ENCODE measurements at regions not wholly inside any gene's neighbourhood (a gene's known extent, or its start where the extent isn't known, plus 50 kb on each side); places are given as distances from the start of the nearest gene placed in this dataset.
A peak's percentile ranks its signal among the peaks of the same experiment; 100 is the strongest.

GRCh38 chr2:423479-423878 lies 135.6 kb upstream of the ALKAL2 start:
- DNase-seq = no peak

GRCh38 chr2:422676-423435 lies 135.0 kb upstream of the ALKAL2 start:
- DNase-seq = no peak

GRCh38 chr2:421406-421805 lies 133.5 kb upstream of the ALKAL2 start:
- DNase-seq = no peak

GRCh38 chr2:419687-420317 lies 131.9 kb upstream of the ALKAL2 start:
- no peak for DNase-seq

GRCh38 chr2:417662-418061 lies 129.8 kb upstream of the ALKAL2 start:
- DNase-seq = no peak

GRCh38 chr2:417006-417405 lies 129.1 kb upstream of the ALKAL2 start:
- no peak for DNase-seq

GRCh38 chr2:415986-416610 lies 128.2 kb upstream of the ALKAL2 start:
- DNase-seq = no peak

- DNase-seq = no peak
These were observed 121.6 kb upstream of the ALKAL2 start for GRCh38 chr2:409523-409922.

GRCh38 chr2:407630-408029 lies 119.7 kb upstream of the ALKAL2 start:
- no peak for DNase-seq

GRCh38 chr2:406876-407275 lies 119.0 kb upstream of the ALKAL2 start:
- DNase-seq = no peak

GRCh38 chr2:406231-406630 lies 118.3 kb upstream of the ALKAL2 start:
- no peak for DNase-seq

- no peak for DNase-seq
These were observed 116.7 kb upstream of the ALKAL2 start for GRCh38 chr2:404581-404980.

- no peak for DNase-seq
These were observed 115.8 kb upstream of the ALKAL2 start for GRCh38 chr2:403682-404081.

GRCh38 chr2:402721-403120 lies 114.8 kb upstream of the ALKAL2 start:
- no peak for DNase-seq

- no peak for DNase-seq
These were observed 114.3 kb upstream of the ALKAL2 start for GRCh38 chr2:402206-402605.

- DNase-seq = no peak
These were observed 113.3 kb upstream of the ALKAL2 start for GRCh38 chr2:401019-401679.

GRCh38 chr2:397926-398325 lies 110.0 kb upstream of the ALKAL2 start:
- no peak for DNase-seq

- DNase-seq = no peak
These were observed 109.6 kb upstream of the ALKAL2 start for GRCh38 chr2:397521-397920.

GRCh38 chr2:396903-397302 lies 109.0 kb upstream of the ALKAL2 start:
- no peak for DNase-seq

GRCh38 chr2:395886-396285 lies 108.0 kb upstream of the ALKAL2 start:
- no peak for DNase-seq

GRCh38 chr2:393711-394696 lies 106.1 kb upstream of the ALKAL2 start:
- peak; percentile 13 for DNase-seq

GRCh38 chr2:392926-393280 lies 105.0 kb upstream of the ALKAL2 start:
- no peak for DNase-seq

Measured in GF-D8 (cell line).